Fibroblast of lung (primary cell): ENCODE measurements at regions not wholly inside any gene's neighbourhood (a gene's known extent, or its start where the extent isn't known, plus 50 kb on each side); places are given as distances from the start of the nearest gene placed in this dataset.

ENCODE experiments used
- EZH2 ChIP-seq: IDR thresholded peaks from 2 replicates; pipeline ENCODE4 v1.5.1; 2012; ENCODE audit warnings: low read length, control low read depth, mild to moderate bottlenecking; ENCODE audit errors: missing control alignments
- TF ChIP-seq, protein P1 (sequence below), 2 donors: IDR thresholded peaks in 1 of 2; conservative IDR thresholded peaks in 1 of 2; 1 replicate in 1 of 2; 2 replicates in 1 of 2; pipeline ENCODE4 v1.5.1; 2011 to 2012; ENCODE audit warnings: low read length in 2 of 2, control low read depth in 1 of 2, inconsistent platforms in 1 of 2, low read depth in 1 of 2, mild to moderate bottlenecking in 1 of 2

DNA sequence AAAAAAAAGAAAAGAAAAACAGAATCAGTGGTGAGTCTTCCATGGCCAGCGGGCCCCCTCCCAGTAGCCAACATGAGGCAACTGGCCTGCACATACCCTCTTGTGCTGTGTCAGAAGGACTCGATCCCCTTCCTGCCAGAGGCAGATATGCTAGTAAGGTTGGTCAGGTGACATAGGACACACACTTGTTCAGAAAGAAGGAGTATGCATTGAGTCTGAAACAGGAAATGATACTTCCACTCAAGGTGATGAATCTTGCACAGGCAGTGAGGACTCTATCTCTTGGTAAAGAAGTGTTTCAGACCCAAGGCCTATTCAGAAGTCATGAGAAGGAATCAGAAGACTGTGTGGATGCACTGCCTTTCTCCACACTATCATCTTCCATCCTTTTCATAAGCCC lies 269.7 kb upstream of the FAR2 start:
- TF ChIP-seq, protein P1, sequence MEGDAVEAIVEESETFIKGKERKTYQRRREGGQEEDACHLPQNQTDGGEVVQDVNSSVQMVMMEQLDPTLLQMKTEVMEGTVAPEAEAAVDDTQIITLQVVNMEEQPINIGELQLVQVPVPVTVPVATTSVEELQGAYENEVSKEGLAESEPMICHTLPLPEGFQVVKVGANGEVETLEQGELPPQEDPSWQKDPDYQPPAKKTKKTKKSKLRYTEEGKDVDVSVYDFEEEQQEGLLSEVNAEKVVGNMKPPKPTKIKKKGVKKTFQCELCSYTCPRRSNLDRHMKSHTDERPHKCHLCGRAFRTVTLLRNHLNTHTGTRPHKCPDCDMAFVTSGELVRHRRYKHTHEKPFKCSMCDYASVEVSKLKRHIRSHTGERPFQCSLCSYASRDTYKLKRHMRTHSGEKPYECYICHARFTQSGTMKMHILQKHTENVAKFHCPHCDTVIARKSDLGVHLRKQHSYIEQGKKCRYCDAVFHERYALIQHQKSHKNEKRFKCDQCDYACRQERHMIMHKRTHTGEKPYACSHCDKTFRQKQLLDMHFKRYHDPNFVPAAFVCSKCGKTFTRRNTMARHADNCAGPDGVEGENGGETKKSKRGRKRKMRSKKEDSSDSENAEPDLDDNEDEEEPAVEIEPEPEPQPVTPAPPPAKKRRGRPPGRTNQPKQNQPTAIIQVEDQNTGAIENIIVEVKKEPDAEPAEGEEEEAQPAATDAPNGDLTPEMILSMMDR (conservative IDR thresholded peaks at IDR 0.05 in 1 of 2, IDR thresholded peaks at IDR 0.05 in 1 of 2; ENCODE audit: low read depth in 1 of 2, low read length in 2 of 2), result no peak
- TF ChIP-seq EZH2, result no peak
